ENCODE measurements at regions not wholly inside any gene's neighbourhood (a gene's known extent, or its start where the extent isn't known, plus 50 kb on each side); places are given as distances from the start of the nearest gene placed in this dataset.

DNA sequence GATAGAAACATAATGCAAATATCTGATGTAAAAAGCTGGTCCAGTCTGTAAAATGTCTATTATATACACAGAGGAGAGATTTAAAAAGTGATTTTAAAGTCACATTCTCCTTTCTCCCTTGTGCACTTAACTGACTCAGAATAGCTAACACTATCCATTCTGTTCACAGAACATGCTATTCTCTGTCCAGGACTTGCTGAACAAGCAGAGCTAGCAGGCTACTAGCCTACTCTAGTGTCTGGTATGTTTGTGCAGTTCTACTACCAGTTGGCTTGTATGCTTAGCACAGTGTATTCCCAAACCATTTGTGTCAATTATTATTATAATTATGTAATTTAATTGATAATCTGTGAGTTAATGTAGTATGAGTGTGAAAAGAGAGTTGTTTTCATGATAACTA is 161.7 kb upstream of the NUDT12 start:
- TF ChIP-seq FOXM1 (IDR thresholded peaks at IDR 0.05; ENCODE audit: borderline replicate concordance, low read depth) (no peak), CEBPB (IDR thresholded peaks at IDR 0.05) (no peak), EGR1 (IDR thresholded peaks at IDR 0.05) (no peak), RAD21 (IDR thresholded peaks at IDR 0.05; ENCODE audit: low read depth) (no peak), NFIC (IDR thresholded peaks at IDR 0.05) (no peak), TCF12 (IDR thresholded peaks at IDR 0.05; ENCODE audit: low read depth) (no peak), CREB1 (IDR thresholded peaks at IDR 0.05; ENCODE audit: low read depth) (no peak), EP300 (IDR thresholded peaks at IDR 0.05; ENCODE audit: borderline replicate concordance) (no peak), TAF1 (IDR thresholded peaks at IDR 0.05; ENCODE audit: low read depth) (no peak), ZBTB7A (IDR thresholded peaks at IDR 0.05; ENCODE audit: low read depth) (no peak)
- TF ChIP-seq, protein P1, sequence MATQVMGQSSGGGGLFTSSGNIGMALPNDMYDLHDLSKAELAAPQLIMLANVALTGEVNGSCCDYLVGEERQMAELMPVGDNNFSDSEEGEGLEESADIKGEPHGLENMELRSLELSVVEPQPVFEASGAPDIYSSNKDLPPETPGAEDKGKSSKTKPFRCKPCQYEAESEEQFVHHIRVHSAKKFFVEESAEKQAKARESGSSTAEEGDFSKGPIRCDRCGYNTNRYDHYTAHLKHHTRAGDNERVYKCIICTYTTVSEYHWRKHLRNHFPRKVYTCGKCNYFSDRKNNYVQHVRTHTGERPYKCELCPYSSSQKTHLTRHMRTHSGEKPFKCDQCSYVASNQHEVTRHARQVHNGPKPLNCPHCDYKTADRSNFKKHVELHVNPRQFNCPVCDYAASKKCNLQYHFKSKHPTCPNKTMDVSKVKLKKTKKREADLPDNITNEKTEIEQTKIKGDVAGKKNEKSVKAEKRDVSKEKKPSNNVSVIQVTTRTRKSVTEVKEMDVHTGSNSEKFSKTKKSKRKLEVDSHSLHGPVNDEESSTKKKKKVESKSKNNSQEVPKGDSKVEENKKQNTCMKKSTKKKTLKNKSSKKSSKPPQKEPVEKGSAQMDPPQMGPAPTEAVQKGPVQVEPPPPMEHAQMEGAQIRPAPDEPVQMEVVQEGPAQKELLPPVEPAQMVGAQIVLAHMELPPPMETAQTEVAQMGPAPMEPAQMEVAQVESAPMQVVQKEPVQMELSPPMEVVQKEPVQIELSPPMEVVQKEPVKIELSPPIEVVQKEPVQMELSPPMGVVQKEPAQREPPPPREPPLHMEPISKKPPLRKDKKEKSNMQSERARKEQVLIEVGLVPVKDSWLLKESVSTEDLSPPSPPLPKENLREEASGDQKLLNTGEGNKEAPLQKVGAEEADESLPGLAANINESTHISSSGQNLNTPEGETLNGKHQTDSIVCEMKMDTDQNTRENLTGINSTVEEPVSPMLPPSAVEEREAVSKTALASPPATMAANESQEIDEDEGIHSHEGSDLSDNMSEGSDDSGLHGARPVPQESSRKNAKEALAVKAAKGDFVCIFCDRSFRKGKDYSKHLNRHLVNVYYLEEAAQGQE (IDR thresholded peaks at IDR 0.05; ENCODE audit: low read depth): no peak
- TF ChIP-seq, protein P2, sequence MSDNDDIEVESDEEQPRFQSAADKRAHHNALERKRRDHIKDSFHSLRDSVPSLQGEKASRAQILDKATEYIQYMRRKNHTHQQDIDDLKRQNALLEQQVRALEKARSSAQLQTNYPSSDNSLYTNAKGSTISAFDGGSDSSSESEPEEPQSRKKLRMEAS (IDR thresholded peaks at IDR 0.05): no peak
